ENCODE measurements at regions not wholly inside any gene's neighbourhood (a gene's known extent, or its start where the extent isn't known, plus 50 kb on each side); places are given as distances from the start of the nearest gene placed in this dataset.

- Histone ChIP-seq H3K27me3 (ENCODE audit: control insufficient read depth in 2 of 2, insufficient read depth in 2 of 2, low read length in 2 of 2) (no peaks in the 10 kb centered on the region), H2AFZ (ENCODE audit: low read depth, low read length) (no peak overlapping the region), H3K27ac (ENCODE audit: insufficient read depth, low read depth, low read length) (no peak overlapping the region), H3K4me1 (ENCODE audit: control insufficient read depth, extremely low read depth, insufficient read depth, low read length) (no peaks in the 10 kb centered on the region), H3K4me2 (ENCODE audit: insufficient read depth, low read length) (no peak overlapping the region), H3K36me3 (ENCODE audit: control insufficient read depth in 2 of 2, extremely low read depth in 1 of 2, insufficient read depth in 2 of 2, low read length in 2 of 2) (no peaks in the 10 kb centered on the region), H3K9me3 (replicated peaks; ENCODE audit: control insufficient read depth, insufficient read depth, low read length) (no peaks in the 10 kb centered on the region), H4K20me1 (replicated peaks; ENCODE audit: control insufficient read depth, extremely low read depth, insufficient read depth, low read length) (no peaks in the 10 kb centered on the region), H3K9ac (replicated peaks; ENCODE audit: extremely low read depth, insufficient read depth, low read length) (no peak overlapping the region), H3K9me1 (replicated peaks; ENCODE audit: control insufficient read depth, extremely low read depth, insufficient read depth, low read length) (no peaks in the 10 kb centered on the region), H3K79me2 (ENCODE audit: control insufficient read depth, insufficient read depth, low read length) (no peaks in the 10 kb centered on the region), H3K4me3 (replicated peaks in 1 of 3; ENCODE audit: insufficient read depth in 1 of 3, low read depth in 1 of 3, low read length in 3 of 3) (no peak overlapping the region)
- no peak for DNase-seq (ENCODE audit: low read depth, low spot score)
- no peak for FAIRE-seq
- POLR2A ChIA-PET, result no interaction called here
- CTCF ChIA-PET, result no interaction called here
- TF ChIP-seq POLR2AphosphoS5 (IDR thresholded peaks at IDR 0.05; ENCODE audit: insufficient read depth, low read depth, low read length) (no peak), POLR2A (IDR thresholded peaks at IDR 0.05; ENCODE audit: low read depth, low read length) (no peak)
- intact Hi-C loops (cut with micrococcal nuclease) (no loop called here), dilution Hi-C loops (cut with MboI; ENCODE audit: extremely low pct_ligation_motif_present, low sequenced_read_pairs) (no loop called here)
- BruUV-seq (replicated peaks), result no TSS peak
Observed at GRCh38 chr20:40786336-40786735, 97.3 kb upstream of the MAFB start.

DNA sequence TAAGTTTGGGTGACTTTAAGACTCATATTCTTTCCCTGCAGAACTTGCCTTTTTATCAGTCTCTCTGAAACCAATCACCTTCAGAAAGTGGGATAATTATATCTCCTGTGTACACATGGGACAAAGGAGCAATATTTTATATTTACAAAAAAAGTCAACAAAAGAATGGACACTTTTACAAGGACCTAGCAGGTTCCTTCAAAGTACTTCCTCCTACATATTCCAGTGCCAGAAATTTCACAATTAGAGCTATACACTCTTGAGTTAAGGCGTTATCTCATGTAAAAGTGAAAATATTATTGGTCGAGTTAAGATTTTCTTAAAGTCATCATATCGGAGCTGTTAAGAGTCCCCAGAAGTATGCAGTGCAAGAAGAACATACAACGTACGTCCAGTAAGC lies 98.9 kb upstream of the MAFB start:
- H3K27me3 ChIP-seq (ENCODE audit: control insufficient read depth in 2 of 2, insufficient read depth in 2 of 2, low read length in 2 of 2), result peaks cover 0 to 5% of the 10 kb centered on the region in 2 experiments

More for the DNA sequence above, 98.9 kb upstream of the MAFB start:
- BruUV-seq (replicated peaks), result no TSS peak
- H3K4me2 ChIP-seq (ENCODE audit: insufficient read depth, low read length), result no peak overlapping the region
- H3K4me1 ChIP-seq (ENCODE audit: control insufficient read depth, extremely low read depth, insufficient read depth, low read length), result no peaks in the 10 kb centered on the region
- DNase-seq (ENCODE audit: low read depth, low spot score), result no peak
- intact Hi-C loops (cut with micrococcal nuclease) (no loop called here), dilution Hi-C loops (cut with MboI; ENCODE audit: extremely low pct_ligation_motif_present, low sequenced_read_pairs) (no loop called here)
- no peak for FAIRE-seq
- H2AFZ ChIP-seq (ENCODE audit: low read depth, low read length), result no peak overlapping the region
- no peaks in the 10 kb centered on the region for H3K9me3 ChIP-seq (replicated peaks; ENCODE audit: control insufficient read depth, insufficient read depth, low read length)
- H3K36me3 ChIP-seq (ENCODE audit: control insufficient read depth in 2 of 2, extremely low read depth in 1 of 2, insufficient read depth in 2 of 2, low read length in 2 of 2), result no peaks in the 10 kb centered on the region
- no peak overlapping the region for H3K4me3 ChIP-seq (replicated peaks in 1 of 3; ENCODE audit: insufficient read depth in 1 of 3, low read depth in 1 of 3, low read length in 3 of 3)
- no peaks in the 10 kb centered on the region for H4K20me1 ChIP-seq (replicated peaks; ENCODE audit: control insufficient read depth, extremely low read depth, insufficient read depth, low read length)
- H3K79me2 ChIP-seq (ENCODE audit: control insufficient read depth, insufficient read depth, low read length), result no peaks in the 10 kb centered on the region
- POLR2A ChIA-PET, result no interaction called here
- CTCF ChIA-PET, result interaction anchor here (1.3 kb wide), 1 partner anchor 9 kb away, joined by 5 read pairs; no protein-coding TSS in a partner anchor
- H3K27ac ChIP-seq (ENCODE audit: insufficient read depth, low read depth, low read length), result no peak overlapping the region
- TF ChIP-seq EZH2 (IDR thresholded peaks at IDR 0.05; ENCODE audit: borderline replicate concordance, low read depth, low read length, severe bottlenecking), result no peak
- no peak overlapping the region for H3K9ac ChIP-seq (replicated peaks; ENCODE audit: extremely low read depth, insufficient read depth, low read length)
- no peaks in the 10 kb centered on the region for H3K9me1 ChIP-seq (replicated peaks; ENCODE audit: control insufficient read depth, extremely low read depth, insufficient read depth, low read length)
